Gastroesophageal sphincter (tissue), 3 donors: ENCODE measurements at regions not wholly inside any gene's neighbourhood (a gene's known extent, or its start where the extent isn't known, plus 50 kb on each side); places are given as distances from the start of the nearest gene placed in this dataset.

Experiments
- CTCF ChIP-seq, 4 experiments: fragments of 200-600 bp in 2 of 4; fragments of 450-650 bp in 2 of 4; sonication (generic) in 1 of 4; IDR thresholded peaks; one replicate each; pipeline ENCODE4 v1.5.1; 2017 to 2019; ENCODE audit warnings: antibody characterized with exemption in 4 of 4, mild to moderate bottlenecking in 2 of 4, moderate library complexity in 2 of 4
- POLR2A ChIP-seq, 2 donors: fragments of 450-650 bp; IDR thresholded peaks; one replicate each; pipeline ENCODE4 v1.6.1; 2017; ENCODE audit warnings: antibody characterized with exemption in 2 of 2, mild to moderate bottlenecking in 2 of 2, moderate library complexity in 1 of 2
- POLR2AphosphoS5 ChIP-seq: sonication (generic); formaldehyde crosslinking; IDR thresholded peaks from one replicate; pipeline ENCODE4 v1.6.1; 2017; ENCODE audit warnings: antibody characterized with exemption

- TF ChIP-seq CTCF (IDR thresholded peaks at IDR 0.05): no peak
- TF ChIP-seq POLR2A (IDR thresholded peaks at IDR 0.05): no peak
- TF ChIP-seq POLR2AphosphoS5: no peak
Measured at GRCh38 chr1:5093042-5093441, 438.6 kb downstream of the AJAP1 start.
